ENCODE measurements at regions not wholly inside any gene's neighbourhood (a gene's known extent, or its start where the extent isn't known, plus 50 kb on each side); places are given as distances from the start of the nearest gene placed in this dataset.

GRCh38 chr13:90752070-90752469 is 595.4 kb upstream of the MIR17HG start:
- H3K4me3 Mint-ChIP-seq, result no peak overlapping the region
- H3K9me3 Mint-ChIP-seq, result peaks cover 11% of the 10 kb centered on the region
- no peaks in the 10 kb centered on the region for H3K4me1 Mint-ChIP-seq
- no peak overlapping the region for H3K27ac Mint-ChIP-seq
- no peaks in the 10 kb centered on the region for H3K27me3 Mint-ChIP-seq
- DNase-seq, result no peak
- no peaks in the 10 kb centered on the region for H3K36me3 Mint-ChIP-seq

DNA sequence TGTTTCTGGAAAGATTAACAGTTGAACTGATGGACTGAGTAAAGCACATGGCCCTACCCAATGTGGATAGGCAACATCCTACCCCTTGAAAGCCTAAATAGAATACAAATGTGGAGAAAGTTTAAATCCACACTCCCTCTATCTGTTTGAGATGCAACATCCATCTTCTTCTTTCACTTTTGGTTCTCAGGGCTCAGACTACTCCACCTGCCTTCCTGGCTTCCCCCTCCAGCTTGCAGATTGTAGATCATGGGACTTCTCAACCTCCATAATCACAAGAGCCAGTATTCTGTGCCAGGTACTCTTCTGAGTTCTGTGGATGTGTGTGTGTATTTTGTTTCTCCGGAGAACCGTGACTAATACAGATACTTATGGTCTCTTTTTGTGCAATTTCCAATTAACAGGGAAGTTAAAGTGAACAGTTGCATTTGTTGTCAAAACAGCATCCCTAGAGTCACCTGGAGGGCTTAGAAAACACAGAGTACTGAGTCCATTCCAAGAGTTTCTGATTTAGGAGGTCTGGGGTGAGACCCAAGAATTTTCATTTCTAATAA is 590.3 kb upstream of the MIR17HG start:
- no peaks in the 10 kb centered on the region for H3K36me3 Mint-ChIP-seq
- no peaks in the 10 kb centered on the region for H3K27me3 Mint-ChIP-seq
- no peaks in the 10 kb centered on the region for H3K4me1 Mint-ChIP-seq
- peaks cover 6% of the 10 kb centered on the region for H3K9me3 Mint-ChIP-seq
- no peak overlapping the region for H3K27ac Mint-ChIP-seq
- H3K4me3 Mint-ChIP-seq, result no peak overlapping the region
- no peak for DNase-seq

- no peaks in the 10 kb centered on the region for H3K27me3 Mint-ChIP-seq
- no peak for DNase-seq
These were observed 586.8 kb upstream of the MIR17HG start for GRCh38 chr13:90760639-90761038.

DNA sequence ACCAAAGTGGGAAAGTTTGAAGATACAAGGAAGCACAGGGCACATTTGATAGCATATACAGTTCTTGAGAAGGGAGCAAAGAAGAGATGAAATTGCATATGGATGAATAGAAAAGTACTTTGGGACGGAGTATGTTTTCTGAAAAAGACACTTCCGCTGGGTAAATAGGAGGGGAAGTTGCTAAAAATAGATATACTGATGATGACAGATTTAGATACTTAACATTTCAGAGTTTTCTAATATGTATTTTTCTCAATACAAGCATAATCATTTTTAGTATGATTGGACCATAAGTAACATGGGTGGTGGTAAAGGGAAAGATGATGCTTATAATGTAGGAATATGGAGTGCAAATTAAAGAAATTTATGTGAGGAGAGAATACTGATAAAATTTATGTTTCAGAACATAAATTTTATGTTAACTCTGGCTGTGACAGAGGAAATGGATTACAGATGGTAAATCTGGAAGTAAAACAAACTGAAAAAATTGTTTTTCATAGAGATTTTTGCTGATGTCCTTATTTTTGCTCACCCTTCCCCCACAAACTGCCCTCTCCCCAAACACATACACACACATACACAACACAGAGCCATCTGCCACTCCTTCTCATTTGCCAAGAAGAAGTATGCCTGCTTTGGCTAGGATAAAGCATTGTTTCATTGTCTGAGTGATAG is 583.9 kb upstream of the MIR17HG start:
- H3K4me3 Mint-ChIP-seq, result no peak overlapping the region
- no peak overlapping the region for H3K27ac Mint-ChIP-seq
- no peaks in the 10 kb centered on the region for H3K27me3 Mint-ChIP-seq
- H3K4me1 Mint-ChIP-seq, result no peaks in the 10 kb centered on the region
- no peaks in the 10 kb centered on the region for H3K36me3 Mint-ChIP-seq
- DNase-seq, result no peak
- peaks cover 1% of the 10 kb centered on the region for H3K9me3 Mint-ChIP-seq

More at GRCh38 chr13:90760639-90761038, 586.8 kb upstream of the MIR17HG start:
- Mint-ChIP-seq H3K4me1 (no peaks in the 10 kb centered on the region), H3K4me3 (no peak overlapping the region), H3K9me3 (peaks cover 1% of the 10 kb centered on the region), H3K27ac (no peak overlapping the region), H3K36me3 (no peaks in the 10 kb centered on the region)

DNA sequence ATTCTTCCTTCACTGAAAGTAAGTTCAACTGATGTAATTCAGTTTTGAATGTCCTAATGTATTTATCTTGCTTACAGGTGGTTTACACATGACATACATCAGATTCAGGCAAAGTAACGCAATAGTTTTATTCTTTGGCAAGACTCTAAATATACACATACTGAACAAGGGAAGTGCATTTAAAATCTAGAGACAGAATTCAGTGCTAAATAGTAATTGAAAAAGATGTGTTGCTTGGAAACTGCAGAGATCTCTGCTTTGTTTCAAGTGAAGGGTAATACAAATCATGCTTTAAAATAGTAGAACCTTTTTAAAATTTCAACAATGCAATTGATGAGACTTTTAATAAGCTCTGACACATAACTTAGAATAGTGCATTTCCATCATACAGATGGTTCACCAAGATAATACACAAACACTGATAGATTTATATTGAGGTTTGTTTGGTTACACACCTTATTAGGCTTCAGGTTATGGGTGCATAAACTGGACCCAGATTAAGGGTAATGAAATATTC is 581.0 kb upstream of the MIR17HG start:
- H3K4me3 Mint-ChIP-seq, result no peak overlapping the region

DNA sequence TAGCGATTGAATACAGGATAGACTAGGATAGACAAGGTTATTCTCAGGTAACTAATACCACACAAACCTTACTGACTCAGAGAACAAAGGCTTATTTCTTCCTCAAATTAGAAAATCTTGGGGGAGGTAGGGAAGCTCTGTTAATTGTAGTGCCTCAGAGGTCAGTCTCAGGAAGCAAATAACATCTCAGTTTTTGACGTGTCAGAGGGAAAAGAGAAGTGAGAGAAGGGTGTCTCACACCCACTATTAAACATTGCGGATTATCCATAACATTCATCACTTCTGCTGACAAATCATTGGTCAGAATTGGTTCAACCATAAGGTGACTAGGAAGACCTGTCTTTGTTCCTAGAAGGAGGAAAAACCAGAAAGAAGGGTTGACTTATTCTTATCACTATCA is 579.4 kb upstream of the MIR17HG start:
- Mint-ChIP-seq H3K4me3 (no peak overlapping the region), H3K36me3 (no peaks in the 10 kb centered on the region), H3K9me3 (no peaks in the 10 kb centered on the region), H3K27ac (no peak overlapping the region), H3K27me3 (no peaks in the 10 kb centered on the region), H3K4me1 (no peaks in the 10 kb centered on the region)
- DNase-seq, result no peak

More for the DNA sequence above, 581.0 kb upstream of the MIR17HG start:
- no peaks in the 10 kb centered on the region for H3K9me3 Mint-ChIP-seq
- no peaks in the 10 kb centered on the region for H3K4me1 Mint-ChIP-seq
- H3K36me3 Mint-ChIP-seq, result no peaks in the 10 kb centered on the region
- DNase-seq, result no peak
- no peak overlapping the region for H3K27ac Mint-ChIP-seq
- H3K27me3 Mint-ChIP-seq, result no peaks in the 10 kb centered on the region

GRCh38 chr13:90769387-90769786 is 578.1 kb upstream of the MIR17HG start:
- Mint-ChIP-seq H3K4me3 (no peak overlapping the region), H3K4me1 (no peaks in the 10 kb centered on the region), H3K36me3 (no peaks in the 10 kb centered on the region), H3K27me3 (no peaks in the 10 kb centered on the region), H3K9me3 (no peaks in the 10 kb centered on the region), H3K27ac (no peak overlapping the region)
- DNase-seq, result no peak

- H3K9me3 Mint-ChIP-seq, result no peaks in the 10 kb centered on the region
- no peak for DNase-seq
- H3K27me3 Mint-ChIP-seq, result no peaks in the 10 kb centered on the region
- H3K36me3 Mint-ChIP-seq, result no peaks in the 10 kb centered on the region
- H3K27ac Mint-ChIP-seq, result no peak overlapping the region
- H3K4me3 Mint-ChIP-seq, result no peak overlapping the region
- H3K4me1 Mint-ChIP-seq, result no peaks in the 10 kb centered on the region
These were observed 577.2 kb upstream of the MIR17HG start for GRCh38 chr13:90770334-90770733.

- H3K4me1 Mint-ChIP-seq, result no peaks in the 10 kb centered on the region
- no peaks in the 10 kb centered on the region for H3K36me3 Mint-ChIP-seq
- H3K27me3 Mint-ChIP-seq, result no peaks in the 10 kb centered on the region
- no peak overlapping the region for H3K27ac Mint-ChIP-seq
- DNase-seq, result no peak
- no peak overlapping the region for H3K4me3 Mint-ChIP-seq
- no peaks in the 10 kb centered on the region for H3K9me3 Mint-ChIP-seq
These were observed 573.8 kb upstream of the MIR17HG start for GRCh38 chr13:90773681-90774080.

DNA sequence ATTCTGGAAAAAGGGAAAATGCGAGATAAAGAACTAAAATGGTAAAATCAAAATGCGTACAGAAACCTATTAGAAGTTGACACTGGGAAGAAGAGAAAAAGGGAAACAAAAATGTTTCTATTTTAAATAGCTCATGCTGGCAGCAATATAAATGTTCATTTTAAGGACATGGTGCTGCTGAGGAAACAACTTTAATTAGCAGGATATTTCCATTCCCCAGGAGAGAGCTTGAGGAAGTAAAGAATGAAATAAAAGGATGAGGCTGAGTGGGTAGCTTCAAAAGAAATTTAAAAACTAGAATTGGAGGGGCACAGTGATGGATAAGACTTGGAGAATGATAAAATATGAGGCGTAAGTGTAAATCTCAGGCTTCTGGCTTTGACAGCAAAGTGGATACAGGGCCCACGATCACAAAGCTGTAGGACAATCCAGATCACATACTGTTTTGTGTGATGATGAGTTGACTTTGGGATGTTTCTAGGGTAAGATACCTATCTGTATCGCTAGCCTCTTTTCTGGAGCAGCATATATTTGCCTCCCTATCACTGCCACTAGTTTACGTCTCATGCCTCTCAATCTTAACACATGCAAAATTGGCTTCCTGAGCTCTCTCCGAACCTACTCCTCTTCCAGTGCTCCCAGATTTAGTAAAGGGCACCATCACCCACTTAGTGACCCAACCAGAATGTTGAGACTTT is 571.3 kb upstream of the MIR17HG start:
- no peak overlapping the region for H3K4me3 Mint-ChIP-seq
- H3K27ac Mint-ChIP-seq, result no peak overlapping the region
- H3K36me3 Mint-ChIP-seq, result no peaks in the 10 kb centered on the region

DNA sequence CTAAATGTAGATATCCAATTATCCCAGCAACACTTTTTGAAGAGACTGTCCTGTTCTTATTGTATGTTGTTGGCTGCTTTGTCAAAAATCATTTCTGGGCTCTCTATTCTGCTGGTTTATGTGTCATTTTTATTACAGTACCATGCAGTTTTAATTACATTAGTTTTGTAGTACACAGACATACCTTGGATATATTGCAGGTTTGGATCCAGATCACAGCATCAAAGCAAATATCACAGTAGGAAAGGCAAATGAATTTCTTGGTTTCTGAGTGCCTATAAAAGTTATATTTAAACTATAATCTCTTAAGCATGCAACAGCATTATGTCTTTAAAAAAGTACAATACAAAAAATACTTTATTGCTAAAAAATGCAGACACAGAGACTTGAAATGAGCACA is 564.2 kb upstream of the MIR17HG start:
- Mint-ChIP-seq H3K27me3 (no peaks in the 10 kb centered on the region), H3K27ac (no peak overlapping the region), H3K4me1 (no peaks in the 10 kb centered on the region), H3K9me3 (no peaks in the 10 kb centered on the region), H3K4me3 (no peak overlapping the region), H3K36me3 (no peaks in the 10 kb centered on the region)
- no peak for DNase-seq

More for the DNA sequence above, 571.3 kb upstream of the MIR17HG start:
- Mint-ChIP-seq H3K27me3 (no peaks in the 10 kb centered on the region), H3K9me3 (no peaks in the 10 kb centered on the region), H3K4me1 (no peaks in the 10 kb centered on the region)
- DNase-seq, result no peak

DNA sequence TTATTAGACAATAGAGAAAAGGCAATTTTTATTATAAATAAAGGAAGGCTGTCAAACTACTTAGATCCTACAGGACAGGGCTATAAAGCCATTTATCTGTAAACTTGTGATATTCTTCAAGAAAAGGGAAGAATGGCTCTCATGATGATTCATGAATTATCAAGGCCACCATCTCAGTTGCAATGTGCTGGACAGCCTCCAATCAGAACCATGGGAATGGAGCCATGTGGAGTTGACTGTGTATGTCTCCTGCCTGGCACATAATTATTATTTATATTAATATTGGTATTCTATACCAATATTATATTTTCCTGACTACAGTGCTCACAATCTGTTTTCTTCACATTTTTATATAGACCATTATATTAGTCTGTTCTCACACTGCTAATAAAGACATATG is 560.5 kb upstream of the MIR17HG start:
- H3K9me3 Mint-ChIP-seq, result no peaks in the 10 kb centered on the region
- H3K27ac Mint-ChIP-seq, result no peak overlapping the region
- no peaks in the 10 kb centered on the region for H3K4me1 Mint-ChIP-seq
- H3K27me3 Mint-ChIP-seq, result no peaks in the 10 kb centered on the region
- H3K36me3 Mint-ChIP-seq, result no peaks in the 10 kb centered on the region
- no peak overlapping the region for H3K4me3 Mint-ChIP-seq
- no peak for DNase-seq

- Mint-ChIP-seq H3K27me3 (no peaks in the 10 kb centered on the region), H3K4me3 (no peak overlapping the region), H3K9me3 (peaks cover 1% of the 10 kb centered on the region), H3K36me3 (no peaks in the 10 kb centered on the region), H3K4me1 (no peaks in the 10 kb centered on the region), H3K27ac (no peak overlapping the region)
- no peak for DNase-seq
These were observed 555.2 kb upstream of the MIR17HG start for GRCh38 chr13:90792335-90792734.

DNA sequence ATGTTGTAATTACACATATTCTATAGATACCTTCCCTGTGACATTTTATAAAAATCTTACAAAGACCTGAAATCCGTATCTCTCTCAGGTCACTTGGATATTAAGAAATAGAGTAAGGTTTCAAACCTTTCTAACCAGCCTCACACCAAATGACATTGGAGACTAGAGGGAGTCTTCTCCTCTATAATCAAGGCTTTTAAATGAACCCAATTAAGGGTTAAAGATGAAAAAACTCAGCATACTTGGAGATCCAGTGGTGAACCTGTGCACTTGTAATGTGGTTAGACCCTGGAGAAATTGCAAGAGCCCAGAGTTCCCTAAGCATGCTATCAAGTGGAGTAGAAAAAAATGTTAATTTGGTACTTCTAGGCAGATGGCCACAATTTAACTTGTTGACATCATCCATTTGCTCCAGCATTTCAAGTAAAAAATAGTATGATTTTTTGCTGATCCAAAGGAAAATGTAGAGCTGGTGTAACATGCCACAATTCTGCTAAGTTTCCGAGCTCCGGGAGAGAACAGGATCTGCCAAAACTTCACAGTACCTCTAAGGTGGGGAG is 554.1 kb upstream of the MIR17HG start:
- Mint-ChIP-seq H3K36me3 (no peaks in the 10 kb centered on the region), H3K4me3 (no peak overlapping the region), H3K9me3 (peaks cover 1% of the 10 kb centered on the region), H3K27me3 (no peaks in the 10 kb centered on the region), H3K27ac (no peak overlapping the region), H3K4me1 (no peaks in the 10 kb centered on the region)
- DNase-seq, result no peak

- Mint-ChIP-seq H3K4me3 (no peak overlapping the region), H3K4me1 (no peaks in the 10 kb centered on the region), H3K27ac (no peak overlapping the region), H3K9me3 (peaks cover 1% of the 10 kb centered on the region), H3K27me3 (no peaks in the 10 kb centered on the region), H3K36me3 (no peaks in the 10 kb centered on the region)
- DNase-seq, result no peak
These were observed 551.0 kb upstream of the MIR17HG start for GRCh38 chr13:90796474-90796873.

Data from activated naive CD8-positive, alpha-beta T cell treated with anti-CD3 and anti-CD28 coated beads for 36 hours (primary cell).